ENCODE measurements at regions not wholly inside any gene's neighbourhood (a gene's known extent, or its start where the extent isn't known, plus 50 kb on each side); places are given as distances from the start of the nearest gene placed in this dataset.
"Not testable (repeated sequence)": the region's sequence is repeated elsewhere in the genome, so short reads cannot be mapped to it uniquely, and the experiment has no call there.

GRCh38 chr3:78455712-78456433 is 1311.9 kb downstream of the ROBO1 start:
- DNase-seq = no peak

GRCh38 chr3:78459796-78460195 is 1308.0 kb downstream of the ROBO1 start:
- no peak for DNase-seq

- no peak for DNase-seq
These were observed 1305.8 kb downstream of the ROBO1 start for GRCh38 chr3:78462021-78462420.

- DNase-seq = no peak
These were observed 1291.7 kb downstream of the ROBO1 start for GRCh38 chr3:78476076-78476475.

- no peak for DNase-seq
These were observed 1286.7 kb downstream of the ROBO1 start for GRCh38 chr3:78481050-78481449.

- DNase-seq = no peak
These were observed 1284.7 kb downstream of the ROBO1 start for GRCh38 chr3:78483090-78483489.

- no peak for DNase-seq
These were observed 1272.9 kb downstream of the ROBO1 start for GRCh38 chr3:78494851-78495250.

GRCh38 chr3:78495301-78495700 is 1272.5 kb downstream of the ROBO1 start:
- DNase-seq = no peak

GRCh38 chr3:78496501-78496900 is 1271.3 kb downstream of the ROBO1 start:
- no peak for DNase-seq

- no peak for DNase-seq
These were observed 1270.8 kb downstream of the ROBO1 start for GRCh38 chr3:78497021-78497420.

GRCh38 chr3:78497767-78498166 is 1270.0 kb downstream of the ROBO1 start:
- DNase-seq = no peak

GRCh38 chr3:78506061-78506460 is 1261.7 kb downstream of the ROBO1 start:
- DNase-seq = no peak

- DNase-seq = no peak
These were observed 1261.1 kb downstream of the ROBO1 start for GRCh38 chr3:78506581-78507195.

GRCh38 chr3:78507196-78507984 is 1260.4 kb downstream of the ROBO1 start:
- DNase-seq = no peak

- no peak for DNase-seq
These were observed 1256.0 kb downstream of the ROBO1 start for GRCh38 chr3:78511840-78512239.

- not testable (repeated sequence) for DNase-seq
These were observed 1255.0 kb downstream of the ROBO1 start for GRCh38 chr3:78512786-78513185.

GRCh38 chr3:78516437-78516836 is 1251.4 kb downstream of the ROBO1 start:
- no peak for DNase-seq

GRCh38 chr3:78516937-78517336 is 1250.9 kb downstream of the ROBO1 start:
- DNase-seq = no peak

GRCh38 chr3:78517965-78518364 is 1249.8 kb downstream of the ROBO1 start:
- no peak for DNase-seq

GRCh38 chr3:78519281-78519680 is 1248.5 kb downstream of the ROBO1 start:
- no peak for DNase-seq

- DNase-seq = no peak
These were observed 1238.2 kb downstream of the ROBO1 start for GRCh38 chr3:78529601-78530000.

- no peak for DNase-seq
These were observed 1227.3 kb downstream of the ROBO1 start for GRCh38 chr3:78540485-78540884.

- no peak for DNase-seq
These were observed 1222.0 kb downstream of the ROBO1 start for GRCh38 chr3:78545827-78546226.

Measured in activated CD8-positive, alpha-beta memory T cell treated with anti-CD3 and anti-CD28 coated beads, Interleukin-2, amount 50 U/mL, for 4 hours (primary cell).